Osteocyte (in vitro differentiated cells): ENCODE measurements at regions not wholly inside any gene's neighbourhood (a gene's known extent, or its start where the extent isn't known, plus 50 kb on each side); places are given as distances from the start of the nearest gene placed in this dataset.

Experiments
- DNase-seq: peaks from one replicate; pipeline ENCODE4 v3.0.0; 2021; ENCODE audit warnings: mixed read lengths; ENCODE audit not compliant: unreplicated experiment; ENCODE audit errors: extremely low spot score
- H3K27ac Mint-ChIP-seq: one replicate; pipeline ENCODE4 v1.8.0; 2021; ENCODE audit warnings: mild to moderate bottlenecking, mixed read lengths; ENCODE audit not compliant: unreplicated experiment
- H3K27me3 Mint-ChIP-seq: one replicate; pipeline ENCODE4 v1.8.0; 2021; ENCODE audit warnings: mixed read lengths; ENCODE audit not compliant: unreplicated experiment
- H3K36me3 Mint-ChIP-seq: one replicate; pipeline ENCODE4 v1.8.0; 2021; ENCODE audit warnings: mixed read lengths; ENCODE audit not compliant: unreplicated experiment
- H3K4me1 Mint-ChIP-seq: one replicate; pipeline ENCODE4 v1.8.0; 2021; ENCODE audit warnings: mixed read lengths; ENCODE audit not compliant: unreplicated experiment
- H3K4me3 Mint-ChIP-seq: one replicate; pipeline ENCODE4 v1.8.0; 2021; ENCODE audit warnings: mild to moderate bottlenecking, moderate library complexity, mixed read lengths; ENCODE audit not compliant: unreplicated experiment
- H3K9me3 Mint-ChIP-seq: one replicate; pipeline ENCODE4 v1.8.0; 2021; ENCODE audit warnings: mixed read lengths; ENCODE audit not compliant: unreplicated experiment
- CTCF ChIP-seq: fragments of 200-600 bp; sonication (generic); IDR thresholded peaks from 2 replicates; pipeline ENCODE4 v1.5.0; 2021; ENCODE audit warnings: antibody characterized with exemption, mild to moderate bottlenecking, moderate library complexity

GRCh38 chr6:158912655-158913054, 87.3 kb downstream of the RSPH3 start:
- H3K36me3 Mint-ChIP-seq, result no peaks in the 10 kb centered on the region
- no peak for DNase-seq
- no peak overlapping the region for H3K4me3 Mint-ChIP-seq
- H3K9me3 Mint-ChIP-seq, result no peaks in the 10 kb centered on the region
- H3K27ac Mint-ChIP-seq, result no peak overlapping the region
- no peaks in the 10 kb centered on the region for H3K4me1 Mint-ChIP-seq
- peaks cover 4% of the 10 kb centered on the region for H3K27me3 Mint-ChIP-seq
- no peak for TF ChIP-seq CTCF

- no peak overlapping the region for H3K27ac Mint-ChIP-seq
- no peaks in the 10 kb centered on the region for H3K9me3 Mint-ChIP-seq
- no peaks in the 10 kb centered on the region for H3K36me3 Mint-ChIP-seq
- H3K27me3 Mint-ChIP-seq, result peaks cover 4% of the 10 kb centered on the region
- DNase-seq, result no peak
- no peak for TF ChIP-seq CTCF
- no peaks in the 10 kb centered on the region for H3K4me1 Mint-ChIP-seq
- H3K4me3 Mint-ChIP-seq, result no peak overlapping the region
Measured at GRCh38 chr6:158911746-158912480, 88.1 kb downstream of the RSPH3 start.

GRCh38 chr6:158910484-158911440, 89.2 kb downstream of the RSPH3 start:
- Mint-ChIP-seq H3K4me1 (no peaks in the 10 kb centered on the region), H3K27ac (no peak overlapping the region), H3K36me3 (no peaks in the 10 kb centered on the region), H3K27me3 (peaks cover 4% of the 10 kb centered on the region), H3K9me3 (peaks cover 8% of the 10 kb centered on the region), H3K4me3 (no peak overlapping the region)
- TF ChIP-seq CTCF, result no peak
- no peak for DNase-seq

- Mint-ChIP-seq H3K4me3 (no peak overlapping the region), H3K27me3 (peaks cover 4% of the 10 kb centered on the region), H3K36me3 (peaks cover under 1% of the 10 kb centered on the region), H3K27ac (no peak overlapping the region), H3K9me3 (peaks cover 17% of the 10 kb centered on the region), H3K4me1 (no peaks in the 10 kb centered on the region)
- no peak for TF ChIP-seq CTCF
- no peak for DNase-seq
Measured at GRCh38 chr6:158909938-158910337, 90.1 kb downstream of the RSPH3 start.

GRCh38 chr6:158908606-158909005, 89.4 kb upstream of the EZR start:
- no peak for DNase-seq
- no peak for TF ChIP-seq CTCF
- H3K4me3 Mint-ChIP-seq, result no peak overlapping the region
- H3K4me1 Mint-ChIP-seq, result no peaks in the 10 kb centered on the region
- no peak overlapping the region for H3K27ac Mint-ChIP-seq
- H3K27me3 Mint-ChIP-seq, result peaks cover 4% of the 10 kb centered on the region
- H3K36me3 Mint-ChIP-seq, result peaks cover 3% of the 10 kb centered on the region
- H3K9me3 Mint-ChIP-seq, result peaks cover 23% of the 10 kb centered on the region
